T-helper 2 cell treated with Interferon-gamma antibody and Interleukin-4, amounts not matched to agents 5 μg/mL and 100 μg/mL, for 36 hours (primary cell): ENCODE measurements at regions not wholly inside any gene's neighbourhood (a gene's known extent, or its start where the extent isn't known, plus 50 kb on each side); places are given as distances from the start of the nearest gene placed in this dataset.

Experiments
- DNase-seq: peaks from one replicate; pipeline ENCODE4 v3.0.0; 2021; ENCODE audit warnings: low spot score
- H3K27ac Mint-ChIP-seq: one replicate; pipeline ENCODE4 v1.8.0; 2021; ENCODE audit warnings: mild to moderate bottlenecking, mixed read lengths
- H3K27me3 Mint-ChIP-seq: one replicate; pipeline ENCODE4 v1.8.0; 2021; ENCODE audit warnings: low read depth, mixed read lengths
- H3K36me3 Mint-ChIP-seq: one replicate; pipeline ENCODE4 v1.8.0; 2021; ENCODE audit warnings: low read depth, mixed read lengths
- H3K4me1 Mint-ChIP-seq: one replicate; pipeline ENCODE4 v1.8.0; 2021; ENCODE audit warnings: low read depth, mixed read lengths
- H3K4me3 Mint-ChIP-seq: one replicate; pipeline ENCODE4 v1.8.0; 2022; ENCODE audit warnings: mild to moderate bottlenecking, moderate library complexity, mixed read lengths
- H3K9me3 Mint-ChIP-seq: one replicate; pipeline ENCODE4 v1.8.0; 2021; ENCODE audit warnings: mixed read lengths

DNA sequence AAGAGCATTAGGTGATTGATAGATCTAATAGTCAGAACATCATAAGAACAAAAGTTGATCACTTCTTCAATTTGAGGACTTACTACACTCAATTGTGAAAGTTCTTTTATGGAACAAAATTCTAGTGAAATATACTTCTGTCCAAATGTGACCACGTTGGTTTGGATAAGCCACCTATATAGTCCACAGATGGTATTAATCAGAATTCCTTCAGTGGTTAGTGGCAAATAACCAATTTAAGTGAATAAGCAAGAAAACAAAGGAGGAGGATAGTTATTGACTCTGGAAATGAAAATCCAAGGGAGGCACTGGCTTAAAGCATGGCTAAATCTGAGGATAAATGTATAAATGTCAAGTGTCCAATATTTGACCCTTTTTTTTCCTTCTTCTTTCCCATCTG lies 268.5 kb upstream of the MARCKS start:
- Mint-ChIP-seq H3K4me3 (no peak overlapping the region), H3K36me3 (no peaks in the 10 kb centered on the region), H3K27me3 (no peaks in the 10 kb centered on the region), H3K9me3 (no peaks in the 10 kb centered on the region), H3K4me1 (no peaks in the 10 kb centered on the region), H3K27ac (no peak overlapping the region)
- DNase-seq = no peak

DNA sequence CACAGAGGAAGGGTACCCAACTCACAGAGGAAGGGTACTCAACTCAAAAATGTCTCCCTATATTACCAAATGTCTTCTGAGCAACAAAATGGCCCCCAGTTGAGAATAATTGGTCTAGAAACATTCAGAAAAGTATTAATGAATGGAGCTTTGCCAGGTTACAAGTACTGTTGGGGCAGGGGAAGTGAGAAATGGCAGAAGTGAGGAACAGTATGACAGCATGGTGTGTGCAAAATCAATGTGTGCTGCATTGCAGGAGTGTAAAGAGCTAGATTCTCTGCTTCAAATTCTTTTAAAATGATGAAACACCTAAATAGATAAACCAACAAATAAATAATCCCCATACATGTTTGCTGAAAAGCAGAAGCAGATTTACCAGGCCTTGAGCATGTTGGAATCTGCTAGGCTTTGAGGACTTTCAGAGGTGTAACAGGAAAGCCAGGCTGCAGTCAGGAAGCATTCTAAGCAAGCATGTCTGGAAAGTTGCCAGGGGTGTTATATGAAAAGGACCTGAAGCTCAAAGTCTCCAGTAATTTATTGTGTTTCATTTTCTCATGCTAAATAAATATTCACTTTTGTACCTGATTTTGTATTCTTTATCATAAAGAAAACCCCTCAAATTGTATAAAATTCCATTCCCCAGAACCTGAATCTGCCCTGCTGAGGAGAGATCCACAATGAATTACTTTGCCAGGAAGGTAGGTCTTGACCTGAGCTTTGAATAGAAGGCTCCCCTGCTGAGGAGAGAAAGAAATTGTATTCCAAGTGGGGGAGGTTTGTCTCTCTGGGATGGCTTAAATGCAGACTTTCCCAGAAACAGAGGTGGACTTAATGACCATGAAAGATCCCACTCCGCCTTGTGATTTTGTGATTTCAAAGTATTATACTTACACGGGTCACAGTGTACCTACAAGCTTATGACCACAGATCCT lies 265.0 kb upstream of the MARCKS start:
- no peaks in the 10 kb centered on the region for H3K27me3 Mint-ChIP-seq
- no peaks in the 10 kb centered on the region for H3K4me1 Mint-ChIP-seq
- no peaks in the 10 kb centered on the region for H3K36me3 Mint-ChIP-seq
- H3K4me3 Mint-ChIP-seq = no peak overlapping the region
- no peak for DNase-seq
- H3K9me3 Mint-ChIP-seq = no peaks in the 10 kb centered on the region
- H3K27ac Mint-ChIP-seq = no peak overlapping the region

DNA sequence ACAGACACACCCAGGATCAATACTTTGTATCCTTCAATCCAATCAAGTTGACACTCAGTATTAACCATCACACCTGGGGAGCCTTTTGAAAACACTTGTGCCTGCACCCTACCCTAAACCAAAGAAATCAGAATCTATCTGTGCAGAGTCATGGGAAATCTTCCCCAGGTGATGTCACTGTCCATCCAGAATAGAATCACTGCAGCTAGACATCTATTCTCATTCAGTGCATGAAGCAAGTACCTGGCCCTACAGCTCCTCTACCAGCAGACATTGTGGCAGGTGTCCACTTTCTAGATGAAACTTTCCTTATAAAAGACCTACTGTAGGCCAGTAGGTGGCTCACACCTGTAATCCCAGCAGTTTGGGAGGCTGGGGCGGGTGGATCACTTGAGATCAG lies 262.4 kb upstream of the MARCKS start:
- no peak overlapping the region for H3K4me3 Mint-ChIP-seq
- no peaks in the 10 kb centered on the region for H3K9me3 Mint-ChIP-seq

DNA sequence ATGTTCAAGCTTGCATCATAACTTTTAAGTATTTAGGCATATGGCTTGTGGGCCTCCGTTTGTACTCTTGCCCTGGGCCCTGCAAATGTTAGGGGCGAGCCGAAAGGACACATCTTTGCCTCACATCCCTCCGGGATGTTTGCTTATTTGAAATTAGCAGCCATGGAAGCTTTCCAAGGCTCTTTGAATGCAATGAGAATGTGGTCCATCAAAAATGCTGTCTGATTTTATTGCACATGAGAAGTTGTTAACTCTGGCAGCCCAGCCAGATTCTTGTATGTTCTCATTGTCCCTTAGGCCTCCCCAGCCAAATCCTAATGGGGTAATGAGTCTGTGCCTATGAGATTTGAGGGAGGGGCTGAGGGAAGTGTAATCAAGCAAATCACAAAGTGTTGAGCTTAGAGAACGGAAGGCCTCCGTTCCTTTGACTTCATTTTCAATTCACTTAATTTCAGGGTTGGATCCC lies 261.2 kb upstream of the MARCKS start:
- H3K9me3 Mint-ChIP-seq = no peaks in the 10 kb centered on the region
- no peaks in the 10 kb centered on the region for H3K4me1 Mint-ChIP-seq
- DNase-seq = no peak
- no peaks in the 10 kb centered on the region for H3K27me3 Mint-ChIP-seq
- H3K4me3 Mint-ChIP-seq = no peak overlapping the region
- no peaks in the 10 kb centered on the region for H3K36me3 Mint-ChIP-seq
- no peak overlapping the region for H3K27ac Mint-ChIP-seq

More for the DNA sequence above, 262.4 kb upstream of the MARCKS start:
- DNase-seq = no peak
- Mint-ChIP-seq H3K27ac (no peak overlapping the region), H3K4me1 (no peaks in the 10 kb centered on the region), H3K36me3 (no peaks in the 10 kb centered on the region), H3K27me3 (no peaks in the 10 kb centered on the region)

DNA sequence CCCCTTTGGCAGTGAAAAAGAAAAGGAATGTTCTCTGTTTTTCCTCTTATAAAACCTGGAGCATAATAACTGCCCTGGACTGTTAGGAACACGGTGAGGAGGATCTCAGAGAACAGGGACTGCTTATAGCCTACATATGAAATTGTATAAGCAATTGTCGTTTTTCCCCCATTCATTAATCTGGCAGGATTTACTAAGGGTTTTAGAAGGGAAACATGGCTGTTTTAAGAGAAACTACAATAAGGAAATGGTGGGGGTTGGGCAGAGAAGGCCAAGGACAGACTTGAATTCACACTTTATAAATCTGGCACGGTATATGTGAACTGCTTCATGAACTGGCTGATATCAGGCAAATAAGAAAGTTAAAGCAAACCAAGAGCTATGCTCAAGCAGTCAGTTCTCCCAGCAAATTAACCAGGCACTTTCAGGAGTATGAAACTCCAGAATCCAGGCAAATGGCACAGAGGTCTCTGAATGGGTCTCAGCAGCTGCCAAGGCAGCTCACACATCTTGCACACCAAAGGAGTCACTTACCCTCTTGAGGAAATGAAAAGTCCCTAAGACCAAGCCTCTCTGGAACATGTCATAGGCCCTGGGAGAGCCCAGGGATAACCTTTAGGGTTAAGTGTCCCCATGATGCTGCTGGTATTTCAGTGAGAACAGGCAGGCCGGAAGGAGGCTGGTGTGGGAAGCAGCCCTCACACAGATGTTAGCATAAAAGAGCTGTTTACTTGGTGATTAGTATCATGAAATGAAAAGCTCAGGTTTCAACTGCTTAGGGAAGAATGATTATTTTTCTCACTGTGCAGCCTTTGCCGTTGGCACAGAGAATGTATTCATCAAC lies 260.5 kb upstream of the MARCKS start:
- Mint-ChIP-seq H3K4me1 (no peaks in the 10 kb centered on the region), H3K27me3 (no peaks in the 10 kb centered on the region), H3K9me3 (no peaks in the 10 kb centered on the region), H3K27ac (no peak overlapping the region), H3K4me3 (no peak overlapping the region), H3K36me3 (no peaks in the 10 kb centered on the region)
- no peak for DNase-seq

DNA sequence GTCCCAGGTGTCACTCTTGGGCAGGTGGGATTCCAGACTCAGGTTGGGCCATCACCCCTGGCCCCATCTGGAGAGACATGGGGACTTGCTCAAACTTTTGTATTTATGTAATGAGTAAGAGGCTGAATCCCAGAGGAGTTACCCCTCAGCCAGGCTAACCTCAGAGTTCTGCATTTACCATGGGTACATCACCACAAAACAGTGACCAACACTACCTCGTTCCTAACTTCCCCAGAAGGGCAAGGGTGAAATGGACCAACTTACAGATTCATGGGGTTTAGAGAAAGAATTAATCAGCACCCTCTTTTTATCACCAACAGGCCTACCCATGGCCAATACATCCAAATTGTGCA lies 259.9 kb upstream of the MARCKS start:
- Mint-ChIP-seq H3K27ac (no peak overlapping the region), H3K9me3 (no peaks in the 10 kb centered on the region), H3K4me3 (no peak overlapping the region), H3K27me3 (no peaks in the 10 kb centered on the region), H3K4me1 (no peaks in the 10 kb centered on the region), H3K36me3 (no peaks in the 10 kb centered on the region)
- DNase-seq = no peak

DNA sequence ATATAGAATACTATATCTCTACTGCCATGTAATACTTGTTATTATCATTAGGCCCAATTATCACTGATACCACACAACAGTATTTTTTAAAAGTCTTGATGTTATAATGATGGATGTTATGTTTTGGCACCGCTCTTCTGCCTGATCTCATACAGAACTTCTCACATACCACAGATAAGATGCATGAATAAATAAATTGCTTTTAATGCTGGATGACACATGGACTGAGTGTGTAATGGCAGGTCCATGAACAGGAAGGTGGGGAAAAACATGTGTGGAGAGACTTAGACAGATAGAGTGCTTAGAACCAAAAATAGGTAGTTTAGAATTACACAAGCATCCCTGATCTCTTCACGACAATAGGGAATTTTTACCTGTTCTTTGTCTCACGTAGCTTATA lies 258.4 kb upstream of the MARCKS start:
- Mint-ChIP-seq H3K9me3 (no peaks in the 10 kb centered on the region), H3K4me1 (no peaks in the 10 kb centered on the region)

DNA sequence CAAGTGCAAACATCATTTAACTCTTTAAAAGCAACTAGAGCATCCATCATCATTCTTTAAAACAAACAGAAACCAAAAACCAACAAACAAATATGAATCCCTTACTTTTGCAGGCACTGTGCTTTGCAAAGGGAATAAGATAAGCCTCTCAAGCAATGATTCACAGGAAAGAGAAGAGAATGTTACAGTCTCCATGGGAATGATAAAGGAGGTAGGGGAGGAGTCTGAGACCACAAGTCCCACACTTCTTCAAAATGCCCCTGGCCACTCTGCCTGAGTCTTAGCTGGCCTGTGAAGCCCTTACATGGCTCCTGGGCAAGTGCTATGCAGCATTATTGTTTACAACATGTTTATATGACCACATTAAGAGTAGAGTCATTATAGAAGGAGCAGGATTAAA lies 257.7 kb upstream of the MARCKS start:
- no peak for DNase-seq
- Mint-ChIP-seq H3K27me3 (no peaks in the 10 kb centered on the region), H3K4me1 (no peaks in the 10 kb centered on the region), H3K9me3 (no peaks in the 10 kb centered on the region), H3K36me3 (no peaks in the 10 kb centered on the region), H3K4me3 (no peak overlapping the region), H3K27ac (no peak overlapping the region)

More for the DNA sequence above, 258.4 kb upstream of the MARCKS start:
- no peaks in the 10 kb centered on the region for H3K36me3 Mint-ChIP-seq
- H3K4me3 Mint-ChIP-seq = no peak overlapping the region
- no peak for DNase-seq
- no peak overlapping the region for H3K27ac Mint-ChIP-seq
- H3K27me3 Mint-ChIP-seq = no peaks in the 10 kb centered on the region

DNA sequence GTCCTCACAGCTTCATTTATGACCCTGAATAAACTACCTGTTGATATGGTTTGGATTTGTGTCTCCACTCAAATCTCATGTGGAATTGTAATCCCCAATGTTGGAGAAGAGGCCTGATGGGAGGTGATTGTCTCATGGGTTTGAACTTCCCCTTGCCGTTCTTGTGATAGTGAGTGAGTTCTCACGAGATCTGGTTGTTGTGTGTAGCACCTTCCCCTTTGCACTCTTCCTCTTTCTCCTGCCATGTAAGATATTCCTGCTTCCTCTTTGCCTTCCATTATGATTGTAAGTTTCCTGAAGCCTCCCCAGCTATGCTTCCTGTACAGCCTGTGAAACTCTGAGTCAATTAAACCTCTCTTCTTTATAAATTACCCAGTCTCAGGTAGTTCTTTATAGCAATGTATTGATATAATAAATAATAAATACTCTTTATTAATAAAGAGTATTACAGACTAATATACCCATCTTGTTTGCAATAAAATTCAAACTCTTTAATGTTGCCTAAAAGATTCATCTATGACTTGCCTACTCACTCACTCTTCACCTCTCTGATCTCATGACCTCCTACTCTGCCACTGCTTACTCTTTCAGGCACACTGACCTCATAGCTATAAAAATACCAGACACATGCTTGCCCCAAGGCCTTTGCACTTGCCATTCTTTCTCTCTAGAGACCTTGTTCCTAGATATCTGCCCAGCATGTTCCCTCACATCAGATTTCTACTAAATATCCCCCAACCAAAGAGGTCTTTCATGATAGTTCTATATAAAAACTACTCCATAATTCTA lies 256.4 kb upstream of the MARCKS start:
- Mint-ChIP-seq H3K4me1 (no peaks in the 10 kb centered on the region), H3K9me3 (no peaks in the 10 kb centered on the region), H3K4me3 (no peak overlapping the region), H3K27me3 (no peaks in the 10 kb centered on the region), H3K36me3 (no peaks in the 10 kb centered on the region), H3K27ac (no peak overlapping the region)
- DNase-seq = no peak

DNA sequence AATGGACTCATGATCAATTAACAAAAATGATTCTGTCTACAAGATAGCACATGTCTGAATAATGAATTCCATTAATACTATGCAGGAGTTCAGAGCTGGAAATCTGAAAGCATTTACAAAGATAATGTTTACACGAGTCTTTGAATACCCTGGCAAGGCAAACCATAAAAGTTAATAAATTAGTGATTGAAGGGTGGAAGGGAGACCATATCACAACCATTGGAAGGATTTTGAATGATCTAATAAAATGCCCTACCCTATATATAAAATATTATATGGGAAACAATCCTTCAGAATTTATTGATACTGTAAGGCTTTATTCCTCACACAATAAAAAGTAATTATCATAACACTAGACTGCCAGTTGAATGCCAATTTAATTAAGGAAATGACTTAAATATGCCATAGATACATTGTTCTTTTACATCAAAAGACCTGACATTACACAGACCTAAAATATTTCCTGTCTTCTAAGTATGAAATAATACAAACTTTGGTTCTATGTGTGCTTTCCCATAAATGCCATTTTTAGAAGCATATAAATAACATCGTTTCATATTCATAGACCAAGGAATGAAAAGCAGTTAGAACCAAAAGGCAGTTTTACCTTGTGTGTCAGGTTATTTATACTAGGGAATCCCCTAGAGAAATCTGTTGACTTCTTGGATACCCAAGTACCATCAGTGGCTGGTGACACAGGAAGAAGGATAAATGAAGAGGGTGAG lies 249.2 kb upstream of the MARCKS start:
- Mint-ChIP-seq H3K4me1 (no peaks in the 10 kb centered on the region), H3K27me3 (no peaks in the 10 kb centered on the region)

DNA sequence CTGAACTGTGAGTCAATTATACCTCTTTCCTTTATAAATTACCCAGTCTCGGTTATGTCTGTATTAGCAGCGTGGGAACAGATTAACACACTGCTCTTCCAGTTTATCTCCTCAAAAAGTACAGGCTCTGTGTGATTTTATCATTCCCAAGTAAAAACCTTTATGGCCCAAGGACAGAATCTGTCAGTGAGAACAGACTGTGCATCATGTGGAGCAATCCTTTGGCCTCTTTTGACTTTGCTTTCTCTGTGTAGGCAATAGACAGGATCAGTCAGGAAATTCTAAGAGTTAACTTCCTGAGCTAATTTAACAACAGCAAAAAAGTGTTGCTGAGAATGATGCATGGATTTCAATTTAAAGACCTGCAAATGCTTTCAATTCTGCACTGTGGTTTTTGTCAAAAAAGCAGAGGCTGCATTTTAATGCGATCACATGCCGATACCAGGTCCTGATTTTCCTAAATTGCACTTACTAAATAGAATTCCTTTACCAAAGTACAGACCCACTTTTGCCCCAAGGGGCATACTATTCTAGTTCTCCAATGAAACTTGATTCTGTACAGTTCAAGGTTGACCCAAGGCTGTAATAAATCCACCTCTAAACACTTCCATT lies 246.7 kb upstream of the MARCKS start:
- Mint-ChIP-seq H3K4me3 (no peak overlapping the region), H3K27ac (no peak overlapping the region), H3K4me1 (no peaks in the 10 kb centered on the region), H3K9me3 (peaks cover 3% of the 10 kb centered on the region), H3K27me3 (no peaks in the 10 kb centered on the region), H3K36me3 (no peaks in the 10 kb centered on the region)
- DNase-seq = no peak

More for the DNA sequence above, 249.2 kb upstream of the MARCKS start:
- Mint-ChIP-seq H3K36me3 (no peaks in the 10 kb centered on the region), H3K4me3 (no peak overlapping the region), H3K27ac (no peak overlapping the region), H3K9me3 (no peaks in the 10 kb centered on the region)
- DNase-seq = no peak

DNA sequence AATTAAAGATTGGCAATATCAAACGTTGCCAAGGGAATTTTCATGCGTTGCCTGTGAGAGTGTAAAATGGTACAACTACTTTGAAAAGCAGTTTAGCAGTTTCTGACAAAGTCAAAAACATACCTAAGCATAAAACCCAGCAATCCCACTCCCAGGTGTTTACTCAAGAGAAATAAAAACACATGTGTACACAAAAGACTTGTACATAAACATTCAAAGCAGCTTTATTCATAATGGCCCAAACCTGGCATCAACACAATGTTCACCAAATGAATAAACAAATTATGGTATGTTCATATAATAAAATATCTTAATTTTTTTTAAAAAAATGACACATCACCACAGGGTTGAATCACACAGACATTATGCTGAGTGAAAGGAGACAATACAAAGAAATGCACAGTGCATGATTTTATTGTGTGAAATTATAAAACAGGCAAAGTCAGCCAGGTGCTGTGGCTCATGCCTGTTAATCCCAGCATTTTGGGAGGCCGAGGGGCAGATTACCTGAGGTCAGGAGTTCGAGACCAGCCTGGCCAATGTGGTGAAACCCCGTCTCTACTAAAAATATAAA lies 240.4 kb upstream of the MARCKS start:
- Mint-ChIP-seq H3K4me1 (no peaks in the 10 kb centered on the region), H3K36me3 (no peaks in the 10 kb centered on the region)

DNA sequence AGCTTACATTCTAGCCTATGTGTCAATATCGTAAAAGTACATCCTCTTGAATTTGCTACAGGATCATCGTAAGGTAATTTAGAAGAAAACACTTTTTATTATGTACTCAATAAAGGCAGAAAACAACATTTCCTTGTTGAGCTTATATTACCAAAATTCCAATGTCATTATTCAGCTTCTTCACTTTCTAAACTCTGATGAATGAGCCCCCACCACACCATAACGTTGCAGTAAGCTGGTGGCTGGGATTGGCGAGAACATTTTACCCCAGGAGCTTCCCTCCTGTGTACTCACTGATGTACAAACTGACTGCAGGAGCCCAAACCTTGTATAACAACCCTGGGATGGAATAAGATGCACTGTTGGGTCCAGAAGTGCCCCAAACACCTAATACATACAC lies 238.1 kb upstream of the MARCKS start:
- DNase-seq = no peak
- Mint-ChIP-seq H3K4me3 (no peak overlapping the region), H3K9me3 (no peaks in the 10 kb centered on the region), H3K4me1 (no peaks in the 10 kb centered on the region), H3K27me3 (peaks cover 5% of the 10 kb centered on the region), H3K27ac (no peak overlapping the region), H3K36me3 (no peaks in the 10 kb centered on the region)

More for the DNA sequence above, 240.4 kb upstream of the MARCKS start:
- Mint-ChIP-seq H3K27ac (no peak overlapping the region), H3K9me3 (peaks cover 3% of the 10 kb centered on the region), H3K27me3 (peaks cover 5% of the 10 kb centered on the region), H3K4me3 (no peak overlapping the region)
- no peak for DNase-seq
